Mesodermal cell (in vitro differentiated cells): ENCODE measurements at regions not wholly inside any gene's neighbourhood (a gene's known extent, or its start where the extent isn't known, plus 50 kb on each side); places are given as distances from the start of the nearest gene placed in this dataset.

Experiments used
- H3K27ac ChIP-seq: 2 replicates; pipeline ENCODE4 v1.7.0; 2013; ENCODE audit warnings: mild to moderate bottlenecking, low read depth, low read length, moderate library complexity; ENCODE audit not compliant: severe bottlenecking
- H3K36me3 ChIP-seq: 2 replicates; pipeline ENCODE4 v1.7.1; 2013; ENCODE audit warnings: mild to moderate bottlenecking, low read length, moderate library complexity; ENCODE audit not compliant: control insufficient read depth, insufficient read depth
- H3K4me1 ChIP-seq: one replicate; pipeline ENCODE4 v1.7.1; 2013; ENCODE audit warnings: mild to moderate bottlenecking, low read length; ENCODE audit not compliant: insufficient read depth, control insufficient read depth, poor library complexity, severe bottlenecking
- H3K4me3 ChIP-seq: 2 replicates; pipeline ENCODE4 v1.7.0; 2013; ENCODE audit warnings: low read length, control low read depth, mild to moderate bottlenecking; ENCODE audit not compliant: insufficient read depth, poor library complexity, severe bottlenecking; ENCODE audit errors: extremely low read depth
- H3K9me3 ChIP-seq: 2 replicates; pipeline ENCODE4 v1.7.1; 2013; ENCODE audit warnings: mild to moderate bottlenecking, low read length, moderate library complexity; ENCODE audit not compliant: control insufficient read depth
- WGBS, 2 experiments: methylation state at CpG; one replicate each; pipeline ENCODE4 v1.1.5; 2013; ENCODE audit warnings: missing lambda C conversion rate in 2 of 2; ENCODE audit not compliant: insufficient coverage in 2 of 2; 5-methylcytosine and 5-hydroxymethylcytosine counted together

DNA sequence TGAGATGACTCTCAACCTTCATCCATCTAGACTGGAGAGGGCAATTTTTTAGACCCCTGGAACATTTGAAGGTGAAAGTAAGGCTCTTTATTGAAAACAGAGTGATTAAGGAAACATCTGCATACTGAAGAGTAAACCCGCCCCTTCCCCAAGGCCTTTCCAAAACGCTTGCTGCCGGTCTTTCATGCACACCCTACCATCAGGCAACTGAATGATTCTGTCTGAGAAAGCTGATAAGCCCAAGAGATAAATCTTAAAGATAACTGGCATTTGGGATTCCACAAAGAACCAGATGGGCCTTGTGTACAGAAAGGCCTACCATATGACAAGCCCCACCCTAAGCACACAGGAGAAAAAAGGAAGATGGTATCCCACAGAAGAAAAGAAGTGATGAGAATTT is 54.4 kb upstream of the PIK3R1 start:
- WGBS, 2 experiments = 70% methylated on average over 3 of the region's 3 CpGs; no CpG with 5 or more reads in 1 of the 2 experiments
- Histone ChIP-seq H3K9me3 (no peaks in the 10 kb centered on the region), H3K36me3 (no peaks in the 10 kb centered on the region), H3K4me3 (no peak overlapping the region), H3K4me1 (no peaks in the 10 kb centered on the region), H3K27ac (no peak overlapping the region)

GRCh38 chr5:68159224-68159951 is 56.2 kb upstream of the PIK3R1 start:
- H3K4me1 ChIP-seq = no peaks in the 10 kb centered on the region
- H3K36me3 ChIP-seq = no peaks in the 10 kb centered on the region
- whole genome bisulfite sequencing, 2 experiments = 93 to 97% methylated on average over 14 of the region's 14 CpGs
- H3K4me3 ChIP-seq = no peak overlapping the region
- H3K27ac ChIP-seq = no peak overlapping the region
- no peaks in the 10 kb centered on the region for H3K9me3 ChIP-seq

GRCh38 chr5:68155940-68156339 is 59.6 kb upstream of the PIK3R1 start:
- Histone ChIP-seq H3K27ac (no peak overlapping the region), H3K4me1 (no peaks in the 10 kb centered on the region), H3K36me3 (no peaks in the 10 kb centered on the region), H3K4me3 (no peak overlapping the region), H3K9me3 (no peaks in the 10 kb centered on the region)
- WGBS, 2 experiments = no CpG with 5 or more reads among the region's 6 CpGs

GRCh38 chr5:68154119-68154857 is 61.3 kb upstream of the PIK3R1 start:
- H3K4me3 ChIP-seq = no peak overlapping the region
- no peaks in the 10 kb centered on the region for H3K36me3 ChIP-seq
- no peak overlapping the region for H3K27ac ChIP-seq
- H3K4me1 ChIP-seq = no peaks in the 10 kb centered on the region
- 75 to 79% methylated on average over 4 to 5 of the region's 9 CpGs for WGBS, 2 experiments
- no peaks in the 10 kb centered on the region for H3K9me3 ChIP-seq

- 70 to 77% methylated on average over 3 of the region's 4 CpGs for WGBS, 2 experiments
- Histone ChIP-seq H3K27ac (no peak overlapping the region), H3K9me3 (no peaks in the 10 kb centered on the region), H3K4me3 (no peak overlapping the region), H3K36me3 (no peaks in the 10 kb centered on the region), H3K4me1 (no peaks in the 10 kb centered on the region)
Measured at GRCh38 chr5:68151812-68152211, 63.7 kb upstream of the PIK3R1 start.

- Histone ChIP-seq H3K36me3 (no peaks in the 10 kb centered on the region), H3K9me3 (no peaks in the 10 kb centered on the region), H3K27ac (no peak overlapping the region), H3K4me1 (no peaks in the 10 kb centered on the region), H3K4me3 (no peak overlapping the region)
- WGBS, 2 experiments = 88 to 100% methylated on average over 1 to 2 of the region's 2 CpGs
Measured at GRCh38 chr5:68149189-68149588, 66.4 kb upstream of the PIK3R1 start.

DNA sequence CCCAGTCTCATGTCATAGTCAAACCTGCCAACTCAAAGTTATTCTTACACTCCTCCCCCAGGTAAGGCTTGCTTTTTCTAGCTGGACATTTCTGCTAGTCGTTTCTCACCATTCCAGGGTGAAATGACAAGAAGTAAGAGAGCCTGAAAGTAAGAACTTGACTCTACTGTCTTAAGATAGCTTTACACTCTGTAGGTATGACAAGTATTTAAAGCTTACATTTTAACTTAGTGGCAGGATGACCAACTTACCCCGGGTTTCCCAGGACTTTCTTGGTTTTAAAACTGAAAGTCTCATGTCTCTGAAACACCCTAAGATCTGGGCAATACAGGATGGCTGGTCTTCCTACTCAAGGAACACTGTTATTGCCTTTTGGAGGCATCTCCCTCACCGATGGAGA is 67.5 kb upstream of the PIK3R1 start:
- no peak overlapping the region for H3K27ac ChIP-seq
- no peaks in the 10 kb centered on the region for H3K36me3 ChIP-seq
- no peaks in the 10 kb centered on the region for H3K9me3 ChIP-seq
- no peaks in the 10 kb centered on the region for H3K4me1 ChIP-seq
- 82 to 84% methylated on average over 2 to 3 of the region's 3 CpGs for WGBS, 2 experiments
- no peak overlapping the region for H3K4me3 ChIP-seq

DNA sequence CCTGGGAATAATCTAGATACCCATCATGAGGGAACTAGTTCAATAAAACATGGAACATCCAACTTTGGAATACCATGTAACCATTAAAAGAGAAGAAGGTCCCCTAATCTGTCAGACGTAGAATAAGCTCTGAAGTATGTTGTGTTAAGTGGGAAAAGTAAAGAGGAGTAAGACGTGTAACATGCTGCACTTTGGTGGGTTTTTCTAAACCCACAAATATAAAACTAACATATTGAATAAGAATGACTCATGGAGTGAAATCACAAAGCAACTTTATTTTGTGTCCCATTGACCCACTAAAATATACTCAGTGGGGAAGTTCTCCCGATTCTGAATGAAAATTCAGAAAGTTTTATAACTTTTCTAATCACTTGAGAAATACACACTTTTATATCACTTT is 67.9 kb upstream of the PIK3R1 start:
- Histone ChIP-seq H3K36me3 (no peaks in the 10 kb centered on the region), H3K27ac (no peak overlapping the region), H3K4me1 (no peaks in the 10 kb centered on the region), H3K4me3 (no peak overlapping the region), H3K9me3 (no peaks in the 10 kb centered on the region)
- 75 to 100% methylated on average over 1 of the region's 3 CpGs for WGBS, 2 experiments

DNA sequence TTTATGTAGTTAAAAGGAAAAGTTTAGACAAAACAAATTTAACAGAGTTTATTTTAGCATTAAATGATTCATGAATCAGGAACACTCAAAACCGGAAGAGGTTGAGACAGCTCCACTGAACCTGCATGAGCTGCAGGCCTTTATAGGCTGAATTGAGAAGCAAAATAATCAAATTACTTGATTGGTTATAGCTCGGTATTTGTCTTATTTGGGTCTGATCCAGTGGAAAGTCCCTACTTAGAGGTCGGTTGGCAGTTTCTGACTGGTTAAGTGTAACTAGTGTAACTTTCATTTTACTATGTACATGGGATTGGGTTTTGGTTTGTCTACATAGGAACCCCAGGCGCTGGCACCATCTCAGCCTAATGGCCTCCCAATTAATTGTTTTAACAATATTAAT is 74.1 kb upstream of the PIK3R1 start:
- 83 to 100% methylated on average over 1 to 2 of the region's 4 CpGs for WGBS, 2 experiments

DNA sequence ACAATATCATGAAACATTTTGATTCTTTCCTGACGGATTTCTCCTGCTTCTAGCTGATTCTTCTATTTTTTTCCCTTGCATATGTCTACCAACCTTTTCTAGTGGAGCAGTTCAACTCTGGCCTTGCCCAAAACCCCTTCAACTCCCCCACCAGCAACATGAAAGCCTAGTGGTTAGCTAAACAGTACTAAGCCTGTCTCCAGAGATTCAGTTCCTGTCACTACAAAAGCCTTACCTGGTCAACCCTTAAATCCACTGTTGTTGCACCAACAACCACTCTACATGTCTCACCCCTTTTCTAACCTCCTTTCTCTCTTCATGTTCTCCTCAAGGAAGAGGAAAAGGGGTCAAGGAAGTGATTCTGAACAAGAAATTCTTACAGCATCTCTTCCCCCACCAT is 74.8 kb upstream of the PIK3R1 start:
- Histone ChIP-seq H3K4me1 (no peaks in the 10 kb centered on the region), H3K4me3 (no peak overlapping the region), H3K27ac (no peak overlapping the region), H3K36me3 (no peaks in the 10 kb centered on the region), H3K9me3 (no peaks in the 10 kb centered on the region)
- WGBS, 2 experiments = 89% methylated on average over 1 of the region's 1 CpG; no CpG with 5 or more reads in 1 of the 2 experiments

More for the DNA sequence above, 74.1 kb upstream of the PIK3R1 start:
- no peaks in the 10 kb centered on the region for H3K4me1 ChIP-seq
- H3K4me3 ChIP-seq = no peak overlapping the region
- no peaks in the 10 kb centered on the region for H3K36me3 ChIP-seq
- no peak overlapping the region for H3K27ac ChIP-seq
- H3K9me3 ChIP-seq = no peaks in the 10 kb centered on the region
